ENCODE measurements at regions not wholly inside any gene's neighbourhood (a gene's known extent, or its start where the extent isn't known, plus 50 kb on each side); places are given as distances from the start of the nearest gene placed in this dataset.

GRCh38 chr11:16412525-16413172 lies 56.3 kb upstream of the SOX6 start:
- no peak overlapping the region for H3K27ac ChIP-seq
- TF ChIP-seq, protein P1, sequence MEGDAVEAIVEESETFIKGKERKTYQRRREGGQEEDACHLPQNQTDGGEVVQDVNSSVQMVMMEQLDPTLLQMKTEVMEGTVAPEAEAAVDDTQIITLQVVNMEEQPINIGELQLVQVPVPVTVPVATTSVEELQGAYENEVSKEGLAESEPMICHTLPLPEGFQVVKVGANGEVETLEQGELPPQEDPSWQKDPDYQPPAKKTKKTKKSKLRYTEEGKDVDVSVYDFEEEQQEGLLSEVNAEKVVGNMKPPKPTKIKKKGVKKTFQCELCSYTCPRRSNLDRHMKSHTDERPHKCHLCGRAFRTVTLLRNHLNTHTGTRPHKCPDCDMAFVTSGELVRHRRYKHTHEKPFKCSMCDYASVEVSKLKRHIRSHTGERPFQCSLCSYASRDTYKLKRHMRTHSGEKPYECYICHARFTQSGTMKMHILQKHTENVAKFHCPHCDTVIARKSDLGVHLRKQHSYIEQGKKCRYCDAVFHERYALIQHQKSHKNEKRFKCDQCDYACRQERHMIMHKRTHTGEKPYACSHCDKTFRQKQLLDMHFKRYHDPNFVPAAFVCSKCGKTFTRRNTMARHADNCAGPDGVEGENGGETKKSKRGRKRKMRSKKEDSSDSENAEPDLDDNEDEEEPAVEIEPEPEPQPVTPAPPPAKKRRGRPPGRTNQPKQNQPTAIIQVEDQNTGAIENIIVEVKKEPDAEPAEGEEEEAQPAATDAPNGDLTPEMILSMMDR (conservative IDR thresholded peaks at IDR 0.05): no peak
- no peak for TF ChIP-seq ZFX (IDR thresholded peaks at IDR 0.05)

- TF ChIP-seq, protein P1 (conservative IDR thresholded peaks at IDR 0.05): no peak
- TF ChIP-seq ZFX (IDR thresholded peaks at IDR 0.05): no peak
- no peak overlapping the region for H3K27ac ChIP-seq
These were observed 54.1 kb upstream of the SOX6 start for GRCh38 chr11:16410479-16410878.

DNA sequence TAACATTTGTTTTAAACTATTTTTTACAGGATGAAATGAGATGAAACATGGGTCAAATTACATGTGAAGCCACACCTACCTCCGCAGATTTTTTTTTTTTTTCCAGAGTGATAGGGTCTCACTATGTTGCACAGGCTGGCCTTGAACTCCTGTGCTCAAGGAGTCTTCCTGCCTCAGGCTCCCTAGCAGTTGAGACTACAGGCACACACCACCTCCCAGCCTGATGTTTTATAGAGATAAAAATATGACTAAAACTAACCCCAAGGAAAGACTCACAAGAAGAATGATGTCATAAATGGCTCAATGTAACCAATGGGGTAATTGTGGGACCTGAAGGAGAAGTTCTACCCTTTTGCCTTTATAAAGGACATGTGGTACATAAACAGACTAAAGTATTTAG lies 52.3 kb upstream of the SOX6 start:
- no peak overlapping the region for H3K27ac ChIP-seq
- TF ChIP-seq ZFX (IDR thresholded peaks at IDR 0.05): no peak
- TF ChIP-seq, protein P1 (conservative IDR thresholded peaks at IDR 0.05): no peak

GRCh38 chr11:16406226-16406625 lies 49.9 kb upstream of the SOX6 start:
- TF ChIP-seq, protein P1 (conservative IDR thresholded peaks at IDR 0.05): no peak
- no peak for TF ChIP-seq ZFX (IDR thresholded peaks at IDR 0.05)
- no peak overlapping the region for H3K27ac ChIP-seq
